ENCODE measurements at regions not wholly inside any gene's neighbourhood (a gene's known extent, or its start where the extent isn't known, plus 50 kb on each side); places are given as distances from the start of the nearest gene placed in this dataset.

DNA sequence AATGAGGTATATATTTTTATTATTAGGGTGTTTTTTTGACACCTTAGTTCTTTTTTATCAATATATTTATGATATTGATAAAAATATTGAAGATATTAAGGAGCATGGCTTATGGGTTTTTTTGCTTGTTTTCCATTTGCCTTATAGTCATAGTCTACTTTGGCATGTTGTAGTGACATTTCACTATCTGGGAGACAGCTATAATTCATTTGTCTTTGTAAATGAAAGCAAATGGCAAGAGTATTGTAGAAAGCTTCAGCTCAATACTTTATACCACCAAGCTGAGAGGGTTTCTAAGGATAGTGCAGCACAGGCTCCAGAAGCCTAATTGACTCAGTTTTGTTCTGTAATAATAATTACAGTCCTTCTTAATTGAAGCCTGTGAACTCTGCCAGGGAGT, 1182.3 kb downstream of the EFNA5 start:
- H3K36me3 Mint-ChIP-seq (ENCODE audit: insufficient read depth in 1 of 3, low read depth in 3 of 3) = no peaks in the 10 kb centered on the region
- no peaks in the 10 kb centered on the region for H3K4me1 Mint-ChIP-seq

More for the DNA sequence above, 1182.3 kb downstream of the EFNA5 start:
- Histone ChIP-seq H3K23ac (ENCODE audit: insufficient read length, low read depth, low read length) (no peak overlapping the region), H2BK120ac (ENCODE audit: low read depth, low read length, poor library complexity, severe bottlenecking) (no peak overlapping the region), H3K56ac (ENCODE audit: insufficient read length, low read depth, low read length) (no peak overlapping the region), H2BK5ac (ENCODE audit: insufficient read length, low read length) (no peak overlapping the region), H3K4ac (ENCODE audit: low read depth, low read length) (no peak overlapping the region), H2BK15ac (ENCODE audit: low read depth, low read length) (no peak overlapping the region), H3T11ph (ENCODE audit: low read length) (no peak overlapping the region), H3K79me1 (ENCODE audit: insufficient read depth, low read depth, low read length, poor library complexity, severe bottlenecking) (no peaks in the 10 kb centered on the region), H3K9ac (ENCODE audit: extremely low read depth, insufficient read length, low read length) (no peak overlapping the region), H3K79me2 (ENCODE audit: insufficient read depth, low read length) (no peaks in the 10 kb centered on the region), H3K14ac (ENCODE audit: insufficient read depth, low read length) (no peak overlapping the region), H3K27ac (ENCODE audit: insufficient read length, low read depth, low read length) (no peak overlapping the region), H2BK20ac (ENCODE audit: low read depth, low read length, poor library complexity, severe bottlenecking) (no peak overlapping the region), H3K27me3 (ENCODE audit: insufficient read depth, low read length) (no peaks in the 10 kb centered on the region), H4K20me1 (ENCODE audit: control insufficient read depth, insufficient read depth, insufficient read length) (no peaks in the 10 kb centered on the region), H2BK12ac (ENCODE audit: insufficient read length, low read depth, low read length) (no peak overlapping the region), H4K5ac (ENCODE audit: insufficient read length, low read depth, low read length) (no peak overlapping the region), H3K18ac (ENCODE audit: insufficient read length, low read depth, low read length) (no peak overlapping the region), H3K23me2 (ENCODE audit: insufficient read length, low read depth, low read length, poor library complexity, severe bottlenecking) (no peaks in the 10 kb centered on the region), H4K8ac (replicated peaks; ENCODE audit: insufficient read length, low read depth, low read length) (no peak overlapping the region), H2AK5ac (ENCODE audit: insufficient read length, low read length) (no peak overlapping the region), H2AFZ (ENCODE audit: low read length) (no peak overlapping the region), H4K91ac (ENCODE audit: insufficient read length, low read depth, low read length) (no peak overlapping the region), H3K4me1 (ENCODE audit: insufficient read depth, low read length) (no peaks in the 10 kb centered on the region), H3K9me3 (ENCODE audit: control insufficient read depth, low read depth, low read length) (no peaks in the 10 kb centered on the region), H3K4me2 (ENCODE audit: insufficient read depth, insufficient read length, low read length) (no peak overlapping the region)
- H3K27ac Mint-ChIP-seq = no peak overlapping the region
- no peak for DNase-seq
- no peaks in the 10 kb centered on the region for H3K27me3 Mint-ChIP-seq (ENCODE audit: low read depth)
- TF ChIP-seq, protein P1, sequence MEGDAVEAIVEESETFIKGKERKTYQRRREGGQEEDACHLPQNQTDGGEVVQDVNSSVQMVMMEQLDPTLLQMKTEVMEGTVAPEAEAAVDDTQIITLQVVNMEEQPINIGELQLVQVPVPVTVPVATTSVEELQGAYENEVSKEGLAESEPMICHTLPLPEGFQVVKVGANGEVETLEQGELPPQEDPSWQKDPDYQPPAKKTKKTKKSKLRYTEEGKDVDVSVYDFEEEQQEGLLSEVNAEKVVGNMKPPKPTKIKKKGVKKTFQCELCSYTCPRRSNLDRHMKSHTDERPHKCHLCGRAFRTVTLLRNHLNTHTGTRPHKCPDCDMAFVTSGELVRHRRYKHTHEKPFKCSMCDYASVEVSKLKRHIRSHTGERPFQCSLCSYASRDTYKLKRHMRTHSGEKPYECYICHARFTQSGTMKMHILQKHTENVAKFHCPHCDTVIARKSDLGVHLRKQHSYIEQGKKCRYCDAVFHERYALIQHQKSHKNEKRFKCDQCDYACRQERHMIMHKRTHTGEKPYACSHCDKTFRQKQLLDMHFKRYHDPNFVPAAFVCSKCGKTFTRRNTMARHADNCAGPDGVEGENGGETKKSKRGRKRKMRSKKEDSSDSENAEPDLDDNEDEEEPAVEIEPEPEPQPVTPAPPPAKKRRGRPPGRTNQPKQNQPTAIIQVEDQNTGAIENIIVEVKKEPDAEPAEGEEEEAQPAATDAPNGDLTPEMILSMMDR (conservative IDR thresholded peaks at IDR 0.05) = no peak
- H3K9me3 Mint-ChIP-seq = no peaks in the 10 kb centered on the region
- no peak overlapping the region for H3K4me3 Mint-ChIP-seq
